Fibroblast of the aortic adventitia (primary cell): ENCODE measurements at regions not wholly inside any gene's neighbourhood (a gene's known extent, or its start where the extent isn't known, plus 50 kb on each side); places are given as distances from the start of the nearest gene placed in this dataset.

ENCODE experiments used
- DNase-seq: peaks from one replicate; pipeline ENCODE4 v3.0.0-alpha.2; 2010; ENCODE audit warnings: low read depth
- H3K4me3 ChIP-seq: 2 replicates; pipeline ENCODE4 v1.5.1; 2011; ENCODE audit warnings: low read depth, mild to moderate bottlenecking, control low read depth, low read length, moderate library complexity
- CTCF ChIP-seq: IDR thresholded peaks from 2 replicates; pipeline ENCODE4 v1.5.1; 2011; ENCODE audit warnings: mild to moderate bottlenecking, low read length, control low read depth, inconsistent platforms; ENCODE audit not compliant: insufficient read depth

- no peak for DNase-seq
- TF ChIP-seq CTCF: no peak
- H3K4me3 ChIP-seq: no peak overlapping the region
Measured at GRCh38 chr18:39799006-39799405, 2156.0 kb upstream of the PIK3C3 start.

DNA sequence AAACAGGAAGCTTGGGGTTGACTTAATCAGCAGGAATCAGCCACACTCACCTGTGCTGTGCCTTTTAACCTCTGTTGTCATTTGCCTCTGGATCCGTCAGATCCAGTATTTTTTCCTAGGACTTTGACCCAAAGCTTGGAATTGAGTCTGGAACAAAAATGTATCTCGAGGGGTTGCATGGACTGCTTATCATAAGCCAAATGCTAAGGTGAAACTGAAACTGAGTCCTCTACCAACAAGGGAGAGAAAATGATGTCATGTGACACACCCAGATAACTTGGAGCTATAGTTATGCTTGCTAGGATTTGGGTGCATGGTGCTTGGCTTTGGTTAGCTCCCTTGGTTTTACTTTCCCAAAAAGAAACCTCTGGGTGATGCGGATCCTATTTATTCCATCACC lies 2158.6 kb upstream of the PIK3C3 start:
- no peak for DNase-seq
- no peak overlapping the region for H3K4me3 ChIP-seq
- no peak for TF ChIP-seq CTCF

DNA sequence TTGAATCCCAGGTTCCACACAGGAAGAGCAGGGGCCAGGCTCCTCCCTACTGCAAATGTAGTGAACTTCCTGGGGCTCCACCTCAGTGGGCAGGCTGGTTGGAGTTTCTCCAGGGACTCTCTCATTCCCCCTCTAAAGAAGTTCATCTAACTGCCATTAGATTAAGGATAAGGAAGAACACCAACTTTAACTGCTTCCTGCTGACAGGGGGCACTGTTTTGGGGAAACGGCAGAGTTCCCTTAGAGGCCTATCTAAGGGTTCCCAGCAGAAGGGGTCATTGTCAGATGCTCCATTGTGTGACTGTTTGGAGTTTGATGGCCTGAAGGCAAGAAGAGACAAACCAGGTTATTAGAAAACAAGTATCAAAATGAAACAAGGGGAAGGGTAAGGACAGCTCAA lies 2159.7 kb upstream of the PIK3C3 start:
- TF ChIP-seq CTCF: no peak
- DNase-seq: no peak
- no peak overlapping the region for H3K4me3 ChIP-seq

DNA sequence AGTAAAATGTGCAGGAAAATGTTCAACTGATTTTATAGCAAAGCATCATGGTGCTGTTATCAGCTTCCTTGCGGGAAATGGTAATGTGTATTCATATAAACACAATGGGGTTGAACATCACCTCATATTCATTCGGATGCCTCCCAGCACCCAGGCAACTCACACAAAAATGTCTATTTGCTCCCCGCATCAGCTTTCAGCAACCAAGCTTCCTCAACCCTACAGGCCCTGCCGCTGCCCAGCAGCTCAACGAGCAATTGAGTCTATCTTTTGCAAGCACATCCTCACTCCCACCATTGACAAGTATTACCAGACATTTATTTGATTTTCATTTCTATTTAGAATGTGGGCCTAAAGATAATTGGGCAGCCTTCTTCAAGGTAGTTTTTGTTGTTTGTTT lies 2161.4 kb upstream of the PIK3C3 start:
- no peak for TF ChIP-seq CTCF
- DNase-seq: no peak
- no peak overlapping the region for H3K4me3 ChIP-seq

DNA sequence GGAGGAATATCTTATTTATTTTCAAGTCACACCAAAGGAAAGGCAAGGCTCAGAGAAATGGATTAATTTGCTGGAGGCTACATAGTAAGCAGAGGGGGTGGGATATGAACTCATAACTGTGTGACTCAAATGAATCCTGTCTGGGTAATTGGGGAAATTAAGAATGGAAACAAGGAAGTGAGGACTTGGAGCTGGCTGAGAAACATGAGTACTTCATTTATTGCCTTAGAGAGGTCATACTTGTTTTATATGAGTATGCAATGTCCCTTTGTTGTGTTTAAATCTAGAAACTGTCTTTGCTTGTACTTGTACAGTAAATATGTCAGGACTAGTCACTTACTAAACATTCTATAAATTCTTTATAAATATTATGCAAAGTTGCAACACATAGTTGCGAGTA lies 2166.7 kb upstream of the PIK3C3 start:
- no peak for TF ChIP-seq CTCF

DNA sequence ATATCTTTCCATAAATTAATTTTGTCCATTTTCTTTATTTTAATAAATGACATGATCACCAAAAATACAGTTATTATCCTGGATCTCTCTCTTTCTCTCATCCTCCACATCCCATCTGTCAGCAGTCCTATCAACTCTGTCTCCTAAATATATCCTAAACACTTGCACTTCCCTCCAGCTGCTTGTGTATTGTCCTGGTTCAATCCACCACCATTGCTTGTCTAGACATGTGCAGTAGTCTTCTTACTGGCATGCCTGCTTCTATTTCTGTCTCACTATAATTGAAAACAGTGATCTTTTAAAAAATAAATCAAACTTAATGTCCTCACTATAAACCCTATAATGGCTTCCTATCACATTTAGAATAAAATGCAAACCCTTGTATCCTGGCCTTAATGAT lies 2168.6 kb upstream of the PIK3C3 start:
- DNase-seq: no peak
- no peak overlapping the region for H3K4me3 ChIP-seq
- TF ChIP-seq CTCF: no peak

More for the DNA sequence above, 2166.7 kb upstream of the PIK3C3 start:
- no peak overlapping the region for H3K4me3 ChIP-seq
- no peak for DNase-seq

DNA sequence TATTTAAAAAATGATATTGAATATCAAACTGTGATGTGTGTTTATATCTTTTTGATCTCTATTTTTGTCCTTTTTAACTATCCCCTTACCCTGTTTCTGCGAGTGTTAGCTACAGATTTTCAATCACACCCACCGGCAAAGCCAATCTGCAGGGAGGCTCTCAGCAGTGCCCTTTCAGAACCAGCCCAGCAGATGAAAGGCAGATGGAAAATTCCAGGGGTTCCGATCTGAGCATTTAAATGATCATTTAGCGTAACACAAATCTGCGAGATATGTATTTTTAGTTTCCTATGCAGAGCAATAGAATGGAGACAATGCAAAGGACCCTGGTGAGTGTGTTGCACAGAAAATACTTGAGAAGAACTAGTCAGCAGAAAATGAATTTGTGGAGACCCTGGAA lies 2170.5 kb upstream of the PIK3C3 start:
- DNase-seq: no peak
- H3K4me3 ChIP-seq: no peak overlapping the region
- TF ChIP-seq CTCF: no peak
